ENCODE measurements at regions not wholly inside any gene's neighbourhood (a gene's known extent, or its start where the extent isn't known, plus 50 kb on each side); places are given as distances from the start of the nearest gene placed in this dataset.

DNA sequence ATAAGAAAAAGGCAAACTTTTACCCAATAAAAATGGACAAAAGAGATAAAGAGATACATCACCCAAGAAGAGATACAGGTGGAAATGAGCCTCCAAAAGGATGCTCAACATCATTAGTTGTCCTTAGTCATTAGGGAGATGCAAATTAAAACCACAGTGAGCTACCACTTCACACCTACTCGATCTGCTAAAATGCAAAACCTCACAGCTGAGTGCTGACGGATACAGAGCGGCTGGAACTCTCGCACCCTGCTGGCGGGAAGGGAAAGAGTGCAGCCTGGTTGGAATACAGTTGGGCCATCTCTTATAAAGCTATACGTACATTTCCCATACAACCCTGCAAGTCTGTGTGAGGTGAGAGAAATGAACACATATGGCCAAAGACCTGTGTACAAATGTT is 78.5 kb upstream of the PRR20G start:
- TF ChIP-seq POLR2AphosphoS5 (IDR thresholded peaks at IDR 0.05): no peak
- TF ChIP-seq CTCF (IDR thresholded peaks at IDR 0.05): no peak
- no peak for TF ChIP-seq EP300 (IDR thresholded peaks at IDR 0.05)

Measured in sigmoid colon (tissue), 4 donors.